Endothelial cell of umbilical vein (primary cell): ENCODE measurements at regions not wholly inside any gene's neighbourhood (a gene's known extent, or its start where the extent isn't known, plus 50 kb on each side); places are given as distances from the start of the nearest gene placed in this dataset.

ENCODE experiments used
- EZH2 ChIP-seq: IDR thresholded peaks from 2 replicates; pipeline ENCODE4 v1.6.1; 2012; ENCODE audit warnings: borderline replicate concordance, low read depth, mild to moderate bottlenecking, moderate library complexity, low read length, inconsistent platforms; ENCODE audit not compliant: severe bottlenecking
- GATA2 ChIP-seq: IDR thresholded peaks from 2 replicates; pipeline ENCODE4 v1.7.0; 2011; ENCODE audit warnings: low read depth, mild to moderate bottlenecking, moderate library complexity, mixed read lengths, low read length; ENCODE audit not compliant: insufficient read length, insufficient read depth
- JUN ChIP-seq: IDR thresholded peaks from 2 replicates; pipeline ENCODE4 v1.6.1; 2011; ENCODE audit warnings: borderline replicate concordance, low read depth; ENCODE audit not compliant: insufficient read length, insufficient read depth
- MYC ChIP-seq: IDR thresholded peaks from one replicate; pipeline ENCODE4 v1.6.1; 2011; ENCODE audit warnings: mild to moderate bottlenecking, low read depth, low read length
- POLR2A ChIP-seq: IDR thresholded peaks from 2 replicates; pipeline ENCODE4 v1.6.1; 2012; ENCODE audit warnings: low read depth, mild to moderate bottlenecking, control low read depth, low read length
- POLR2AphosphoS5 ChIP-seq: IDR thresholded peaks from 2 replicates; pipeline ENCODE4 v1.6.1; 2012; ENCODE audit warnings: low read depth, mild to moderate bottlenecking, control low read depth, low read length, moderate library complexity; ENCODE audit not compliant: insufficient read depth
- TF ChIP-seq, protein P1 (sequence below), 2 donors: IDR thresholded peaks; 1 replicate in 1 of 2; 2 replicates in 1 of 2; pipeline ENCODE4 v1.5.1; 2011; ENCODE audit warnings: low read length in 2 of 2, mild to moderate bottlenecking in 2 of 2, moderate library complexity in 2 of 2, control low read depth in 1 of 2, inconsistent platforms in 1 of 2, low read depth in 1 of 2; ENCODE audit not compliant: insufficient read depth in 1 of 2; ENCODE audit errors: extremely low read depth in 1 of 2
- TF ChIP-seq, protein P2 (sequence below): IDR thresholded peaks from 2 replicates; pipeline ENCODE4 v1.6.1; 2011; ENCODE audit not compliant: insufficient read depth, insufficient read length

GRCh38 chr1:87790756-87791155, 462.1 kb downstream of the LMO4 start:
- TF ChIP-seq, protein P1, sequence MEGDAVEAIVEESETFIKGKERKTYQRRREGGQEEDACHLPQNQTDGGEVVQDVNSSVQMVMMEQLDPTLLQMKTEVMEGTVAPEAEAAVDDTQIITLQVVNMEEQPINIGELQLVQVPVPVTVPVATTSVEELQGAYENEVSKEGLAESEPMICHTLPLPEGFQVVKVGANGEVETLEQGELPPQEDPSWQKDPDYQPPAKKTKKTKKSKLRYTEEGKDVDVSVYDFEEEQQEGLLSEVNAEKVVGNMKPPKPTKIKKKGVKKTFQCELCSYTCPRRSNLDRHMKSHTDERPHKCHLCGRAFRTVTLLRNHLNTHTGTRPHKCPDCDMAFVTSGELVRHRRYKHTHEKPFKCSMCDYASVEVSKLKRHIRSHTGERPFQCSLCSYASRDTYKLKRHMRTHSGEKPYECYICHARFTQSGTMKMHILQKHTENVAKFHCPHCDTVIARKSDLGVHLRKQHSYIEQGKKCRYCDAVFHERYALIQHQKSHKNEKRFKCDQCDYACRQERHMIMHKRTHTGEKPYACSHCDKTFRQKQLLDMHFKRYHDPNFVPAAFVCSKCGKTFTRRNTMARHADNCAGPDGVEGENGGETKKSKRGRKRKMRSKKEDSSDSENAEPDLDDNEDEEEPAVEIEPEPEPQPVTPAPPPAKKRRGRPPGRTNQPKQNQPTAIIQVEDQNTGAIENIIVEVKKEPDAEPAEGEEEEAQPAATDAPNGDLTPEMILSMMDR (IDR thresholded peaks at IDR 0.05; ENCODE audit: extremely low read depth in 1 of 2, insufficient read depth in 1 of 2, low read depth in 1 of 2, low read length in 2 of 2): no peak
- TF ChIP-seq POLR2AphosphoS5 (no peak), POLR2A (no peak), EZH2 (no peak), JUN (no peak), MYC (no peak), GATA2 (no peak)
- TF ChIP-seq, protein P2, sequence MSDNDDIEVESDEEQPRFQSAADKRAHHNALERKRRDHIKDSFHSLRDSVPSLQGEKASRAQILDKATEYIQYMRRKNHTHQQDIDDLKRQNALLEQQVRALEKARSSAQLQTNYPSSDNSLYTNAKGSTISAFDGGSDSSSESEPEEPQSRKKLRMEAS: no peak
